OCI-LY3 (cell line): ENCODE measurements at regions not wholly inside any gene's neighbourhood (a gene's known extent, or its start where the extent isn't known, plus 50 kb on each side); places are given as distances from the start of the nearest gene placed in this dataset.

Experiments used
- CTCF ChIP-seq: fragments of 200-600, 300-600 bp; sonication (generic); IDR thresholded peaks from 2 replicates; pipeline ENCODE4 v1.5.1; 2014; ENCODE audit warnings: antibody characterized with exemption, low read length, low read depth
- EZH2phosphoT487 ChIP-seq: fragments of 200-600 bp; shearing (Covaris generic); IDR thresholded peaks from 2 replicates; pipeline ENCODE4 v1.6.1; 2018; ENCODE audit warnings: antibody characterized with exemption, mixed run types, low read depth

- no peak for TF ChIP-seq CTCF
- TF ChIP-seq EZH2phosphoT487: no peak
Measured at GRCh38 chr2:215567504-215567903, 131.6 kb upstream of the FN1 start.
